HL-60 (cell line): ENCODE measurements at regions not wholly inside any gene's neighbourhood (a gene's known extent, or its start where the extent isn't known, plus 50 kb on each side); places are given as distances from the start of the nearest gene placed in this dataset.

Experiments used
- CTCF ChIP-seq: IDR thresholded peaks from one replicate; pipeline ENCODE4 v1.5.1; 2011; ENCODE audit warnings: low read length, control low read depth, inconsistent platforms; ENCODE audit not compliant: insufficient read depth
- POLR2AphosphoS5 ChIP-seq: IDR thresholded peaks from 2 replicates; pipeline ENCODE4 v1.6.1; 2012; ENCODE audit warnings: low read depth
- SPI1 ChIP-seq: IDR thresholded peaks from 2 replicates; pipeline ENCODE4 v1.6.1; 2012; ENCODE audit warnings: low read depth, mild to moderate bottlenecking, borderline replicate concordance

- TF ChIP-seq CTCF (no peak), POLR2AphosphoS5 (no peak), SPI1 (no peak)
Measured at GRCh38 chr10:36437367-36437766, 688.0 kb upstream of the ANKRD30A start.
